ENCODE measurements at regions not wholly inside any gene's neighbourhood (a gene's known extent, or its start where the extent isn't known, plus 50 kb on each side); places are given as distances from the start of the nearest gene placed in this dataset.
A peak's percentile ranks its signal among the peaks of the same experiment; 100 is the strongest.

GRCh38 chr13:31923134-31923763 lies 108.3 kb upstream of the FRY start:
- H3K27ac ChIP-seq, result peak overlapping the region; percentile 21; the same call in 1 of the 2 replicates
- TF ChIP-seq CTCF (conservative IDR thresholded peaks at IDR 0.05), result no peak

GRCh38 chr13:31925079-31925478 lies 106.5 kb upstream of the FRY start:
- H3K27ac ChIP-seq, result peak overlapping the region; percentile 93
- no peak for TF ChIP-seq CTCF (conservative IDR thresholded peaks at IDR 0.05)

GRCh38 chr13:31927219-31927653 lies 104.3 kb upstream of the FRY start:
- H3K27ac ChIP-seq, result peak overlapping the region; percentile 93
- no peak for TF ChIP-seq CTCF (conservative IDR thresholded peaks at IDR 0.05)

GRCh38 chr13:31929031-31929770 lies 102.4 kb upstream of the FRY start:
- peak overlapping the region; percentile 93; the same call in 1 of the 2 replicates for H3K27ac ChIP-seq
- TF ChIP-seq CTCF (conservative IDR thresholded peaks at IDR 0.05), result no peak

GRCh38 chr13:31930490-31930889 lies 101.1 kb upstream of the FRY start:
- H3K27ac ChIP-seq, result peak overlapping the region; percentile 23; the same call in 1 of the 2 replicates
- TF ChIP-seq CTCF (conservative IDR thresholded peaks at IDR 0.05), result no peak

- H3K27ac ChIP-seq, result peak overlapping the region; percentile 23; the same call in 1 of the 2 replicates
- no peak for TF ChIP-seq CTCF (conservative IDR thresholded peaks at IDR 0.05)
These were observed 100.6 kb upstream of the FRY start for GRCh38 chr13:31930901-31931522.

- no peak for TF ChIP-seq CTCF (conservative IDR thresholded peaks at IDR 0.05)
- no peak overlapping the region for H3K27ac ChIP-seq
These were observed 94.1 kb upstream of the FRY start for GRCh38 chr13:31937436-31937835.

Measured in VCaP (cell line).